A549 (cell line): ENCODE measurements at regions not wholly inside any gene's neighbourhood (a gene's known extent, or its start where the extent isn't known, plus 50 kb on each side); places are given as distances from the start of the nearest gene placed in this dataset.

Source experiments
- ATAC-seq, 2 experiments: fragments of 200-7000 bp in 1 of 2; fragments of >200 bp in 1 of 2; cut with Nextera tagmentation in 1 of 2; cut with Tn5 transposase in 1 of 2; 3 replicates each; pipeline versions ENCODE4 v1.8.0 to v1.9.1; 2018 to 2020; ENCODE audit warnings: mild to moderate bottlenecking in 1 of 2, moderate library complexity in 1 of 2
- CTCF ChIA-PET: fragments of 300-600 bp; sonication (Branson Sonifier 250); formaldehyde crosslinking; extraction: SDS; loops from one replicate; lab custom pipeline; 2021; ENCODE audit warnings: antibody characterized with exemption, inconsistent platforms; lab: Yijun Ruan, JAX
- POLR2A ChIA-PET: fragments of 350-600 bp; formaldehyde crosslinking; extraction: SDS; loops from one replicate; lab custom pipeline; 2021; ENCODE audit warnings: antibody characterized with exemption, inconsistent platforms; lab: Yijun Ruan, JAX
- DNase-seq, 2 experiments: peaks; one replicate each; pipeline versions ENCODE4 v3.0.0 to v3.0.0-alpha.2; 2011 to 2016; ENCODE audit warnings: low read depth in 1 of 2, low spot score in 1 of 2
- FAIRE-seq: peaks from 2 replicates; lab custom pipeline; 2011; peaks lifted over from hg19 to GRCh38; lab: Jason Lieb, UNC
- H3K27ac ChIP-seq, 2 experiments: fragments of >200 bp; sonication (Bioruptor Twin); formaldehyde crosslinking; 3 replicates each; pipeline ENCODE4 v1.5.1; 2016 to 2017
- H3K4me1 ChIP-seq: fragments of >200 bp; sonication (Bioruptor Twin); formaldehyde crosslinking; 3 replicates; pipeline ENCODE4 v1.6.1; 2016
- H3K4me2 ChIP-seq: fragments of >200 bp; sonication (Bioruptor Twin); formaldehyde crosslinking; 3 replicates; pipeline ENCODE4 v1.6.1; 2016
- H3K4me3 ChIP-seq: fragments of >200 bp; sonication (Bioruptor Twin); formaldehyde crosslinking; 3 replicates; pipeline ENCODE4 v1.5.1; 2016
- H3K9me3 ChIP-seq: fragments of >200 bp; sonication (Bioruptor Twin); formaldehyde crosslinking; 3 replicates; pipeline ENCODE4 v1.6.1; 2016
- BHLHE40 ChIP-seq: IDR thresholded peaks from 2 replicates; pipeline ENCODE4 v1.6.1; 2012; ENCODE audit warnings: low read depth, low read length, inconsistent platforms
- CBX2 ChIP-seq: fragments of 200-600 bp; sonication (generic); IDR thresholded peaks from 2 replicates; pipeline ENCODE4 v1.6.1; 2016; ENCODE audit warnings: low read depth, mild to moderate bottlenecking, borderline replicate concordance
- CBX8 ChIP-seq: fragments of 200-600 bp; sonication (generic); IDR thresholded peaks from 2 replicates; pipeline ENCODE4 v1.6.1; 2016
- CEBPB ChIP-seq, 2 experiments: fragments of >200 bp in 1 of 2; sonication (Bioruptor Twin) in 1 of 2; formaldehyde crosslinking in 1 of 2; IDR thresholded peaks; 2 replicates each; pipeline ENCODE4 v1.6.1; 2012 to 2016
- CHD2 ChIP-seq: fragments of 150-350 bp; IDR thresholded peaks from 2 replicates; pipeline ENCODE4 v1.6.1; 2014; ENCODE audit warnings: low read length; ENCODE audit not compliant: partially characterized antibody
- ESRRA ChIP-seq: fragments of 150-350 bp; IDR thresholded peaks from 2 replicates; pipeline ENCODE4 v1.6.1; 2014; ENCODE audit warnings: mild to moderate bottlenecking, low read length, borderline replicate concordance
- JUN ChIP-seq, 2 experiments: fragments of >200 bp; sonication (Bioruptor Twin); formaldehyde crosslinking; IDR thresholded peaks; 2 replicates in 1 of 2; 3 replicates in 1 of 2; pipeline ENCODE4 v1.6.1; 2016 to 2017
- KDM1A ChIP-seq: fragments of 200-600 bp; sonication (generic); IDR thresholded peaks from 2 replicates; pipeline ENCODE4 v1.6.1; 2016; ENCODE audit warnings: low read depth, mild to moderate bottlenecking
- KDM5A ChIP-seq: fragments of 200-600 bp; sonication (generic); IDR thresholded peaks from 2 replicates; pipeline ENCODE4 v1.6.1; 2016; ENCODE audit warnings: antibody characterized with exemption, mild to moderate bottlenecking
- MAZ ChIP-seq: fragments of 150-350 bp; IDR thresholded peaks from 2 replicates; pipeline ENCODE4 v1.6.1; 2014; ENCODE audit warnings: antibody characterized with exemption, low read depth, low read length, borderline replicate concordance
- PHF8 ChIP-seq: fragments of 200-600 bp; sonication (generic); IDR thresholded peaks from 2 replicates; pipeline ENCODE4 v1.6.1; 2016; ENCODE audit warnings: low read depth, mild to moderate bottlenecking, antibody characterized with exemption, moderate library complexity, borderline replicate concordance
- POLR2AphosphoS2 ChIP-seq: conservative IDR thresholded peaks from 2 replicates; pipeline ENCODE4 v1.6.1; 2012; ENCODE audit warnings: low read length, improper control_type of control experiment, inconsistent platforms
- RAD21 ChIP-seq, 2 experiments: fragments of >200 bp in 1 of 2; sonication (Bioruptor Twin) in 1 of 2; formaldehyde crosslinking in 1 of 2; IDR thresholded peaks in 1 of 2; conservative IDR thresholded peaks in 1 of 2; 2 replicates in 1 of 2; 3 replicates in 1 of 2; pipeline ENCODE4 v1.6.1; 2012 to 2018; ENCODE audit warnings: inconsistent platforms in 1 of 2
- RARB ChIP-seq: fragments of 250-450 bp; sonication (Bioruptor Pico); IDR thresholded peaks from 2 replicates; pipeline ENCODE4 v1.8.0; 2021; ENCODE audit warnings: mild to moderate bottlenecking, moderate library complexity
- RFX5 ChIP-seq: fragments of 450-650 bp; IDR thresholded peaks from 2 replicates; pipeline ENCODE4 v1.7.1; 2014; ENCODE audit warnings: antibody characterized with exemption, mild to moderate bottlenecking, moderate library complexity
- SMC3 ChIP-seq: fragments of >200 bp; sonication (Bioruptor Twin); formaldehyde crosslinking; IDR thresholded peaks from 3 replicates; pipeline ENCODE4 v1.6.1; 2018; ENCODE audit warnings: inconsistent platforms
- SREBF2 ChIP-seq: fragments of 450-650 bp; IDR thresholded peaks from 2 replicates; pipeline ENCODE4 v1.6.1; 2014; ENCODE audit warnings: mild to moderate bottlenecking, moderate library complexity
- ZFP36 ChIP-seq: fragments of 450-650 bp; IDR thresholded peaks from 2 replicates; pipeline ENCODE4 v1.6.1; 2014; ENCODE audit warnings: borderline replicate concordance; ENCODE audit not compliant: partially characterized antibody
- WGBS: methylation state at CpG from one replicate; pipeline ENCODE4 v1.1.6; 2017; ENCODE audit errors: missing lambda C conversion rate; 5-methylcytosine and 5-hydroxymethylcytosine counted together
- TF ChIP-seq, protein P1 (sequence below): fragments of >200 bp; sonication (Bioruptor Twin); formaldehyde crosslinking; IDR thresholded peaks from 3 replicates; pipeline ENCODE4 v1.5.1; 2016
- TF ChIP-seq, protein P2 (sequence below): fragments of >200 bp; sonication (Bioruptor Twin); formaldehyde crosslinking; IDR thresholded peaks from 3 replicates; pipeline ENCODE4 v1.6.1; 2016

DNA sequence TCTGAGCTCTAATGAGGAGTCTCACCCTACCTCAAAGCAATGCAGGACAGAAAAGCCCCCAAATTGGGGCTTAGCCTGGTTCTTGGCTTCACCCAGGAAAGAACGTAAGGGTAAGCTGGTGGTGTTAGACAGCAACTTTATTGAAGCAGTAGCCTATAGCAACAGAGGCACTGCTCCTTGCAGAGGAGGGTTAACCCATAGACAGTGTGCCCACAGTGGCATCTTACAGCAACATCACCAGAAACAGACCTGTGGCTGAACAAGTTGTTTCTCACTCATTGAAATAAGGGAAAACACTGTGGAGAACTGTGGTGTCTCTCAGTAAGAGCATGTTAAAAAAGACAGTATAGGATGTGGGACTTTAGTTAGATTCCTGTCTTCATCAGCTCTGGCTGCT is 80.4 kb upstream of the SPTLC3 start:
- no peak overlapping the region for H3K4me2 ChIP-seq
- WGBS, result 74% methylated on average over 1 of the region's 1 CpG
- FAIRE-seq, result no peak
- H3K4me3 ChIP-seq, result no peak overlapping the region
- CTCF ChIA-PET, result interaction anchor here (0.8 to 24.6 kb wide), 9 partner anchors 10 to 843 kb away, joined by 3 to 604 read pairs (median 4); no protein-coding TSS in a partner anchor
- TF ChIP-seq CBX8 (no peak), CEBPB (IDR thresholded peaks at IDR 0.05) (no peak), ESRRA (no peak), SMC3 (no peak), CBX2 (no peak)
- TF ChIP-seq, all 56 proteins: peak for 0
- DNase-seq (no peak), ATAC-seq (peak in 1 of 2 experiments; percentile 12; a peak in 1 of 6 replicates)
- POLR2A ChIA-PET, result no interaction called here
- Histone ChIP-seq H3K4me1 (peaks cover 29% of the 10 kb centered on the region), H3K9me3 (no peaks in the 10 kb centered on the region), H3K27ac (0 out of 6 replicates have a peak overlapping the region, but pooled peaks of 1 of the 2 experiments have one; percentile 1)

DNA sequence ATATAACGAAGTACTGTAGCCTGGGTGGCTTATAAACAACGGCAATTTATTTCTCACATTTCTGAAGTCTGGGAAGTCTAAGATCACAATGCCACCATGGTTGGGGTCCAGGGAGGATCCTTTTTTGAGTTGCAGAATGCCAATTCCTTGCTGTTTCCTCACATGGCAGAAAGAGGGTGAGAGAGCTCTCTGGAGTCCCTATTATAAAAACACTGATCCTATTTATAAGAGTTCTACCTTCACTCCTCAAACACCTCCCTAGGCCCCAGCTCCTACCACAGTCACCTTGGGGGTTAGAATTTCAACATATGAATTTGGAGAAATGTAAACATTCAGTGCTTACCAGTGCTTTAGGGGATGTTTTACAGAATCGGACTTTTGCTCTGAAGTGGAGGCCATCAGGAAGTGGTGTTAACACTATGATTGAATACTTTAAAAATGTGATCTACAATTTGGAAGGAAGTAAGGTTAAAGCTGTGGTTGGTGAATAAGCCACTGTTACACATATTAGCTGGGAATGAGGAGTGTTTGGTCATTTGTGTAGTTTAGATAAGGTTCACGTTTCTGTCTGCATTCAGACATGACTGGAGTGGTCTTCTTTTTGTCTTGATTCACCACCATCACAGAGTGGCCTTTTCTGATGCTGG is 79.9 kb upstream of the SPTLC3 start:
- TF ChIP-seq POLR2AphosphoS2 (no peak), RAD21 (conservative IDR thresholded peaks at IDR 0.05 in 1 of 2, IDR thresholded peaks at IDR 0.05 in 1 of 2) (no peak), RARB (CRISPR knock-in tag) (no peak), KDM1A (no peak), BHLHE40 (no peak), ZFP36 (no peak), RFX5 (no peak), PHF8 (no peak), CEBPB (IDR thresholded peaks at IDR 0.05) (no peak), MAZ (no peak), CHD2 (no peak), SREBF2 (no peak), JUN (IDR thresholded peaks at IDR 0.05) (no peak), ESRRA (no peak), KDM5A (no peak)
- TF ChIP-seq, protein P1, sequence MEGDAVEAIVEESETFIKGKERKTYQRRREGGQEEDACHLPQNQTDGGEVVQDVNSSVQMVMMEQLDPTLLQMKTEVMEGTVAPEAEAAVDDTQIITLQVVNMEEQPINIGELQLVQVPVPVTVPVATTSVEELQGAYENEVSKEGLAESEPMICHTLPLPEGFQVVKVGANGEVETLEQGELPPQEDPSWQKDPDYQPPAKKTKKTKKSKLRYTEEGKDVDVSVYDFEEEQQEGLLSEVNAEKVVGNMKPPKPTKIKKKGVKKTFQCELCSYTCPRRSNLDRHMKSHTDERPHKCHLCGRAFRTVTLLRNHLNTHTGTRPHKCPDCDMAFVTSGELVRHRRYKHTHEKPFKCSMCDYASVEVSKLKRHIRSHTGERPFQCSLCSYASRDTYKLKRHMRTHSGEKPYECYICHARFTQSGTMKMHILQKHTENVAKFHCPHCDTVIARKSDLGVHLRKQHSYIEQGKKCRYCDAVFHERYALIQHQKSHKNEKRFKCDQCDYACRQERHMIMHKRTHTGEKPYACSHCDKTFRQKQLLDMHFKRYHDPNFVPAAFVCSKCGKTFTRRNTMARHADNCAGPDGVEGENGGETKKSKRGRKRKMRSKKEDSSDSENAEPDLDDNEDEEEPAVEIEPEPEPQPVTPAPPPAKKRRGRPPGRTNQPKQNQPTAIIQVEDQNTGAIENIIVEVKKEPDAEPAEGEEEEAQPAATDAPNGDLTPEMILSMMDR, result no peak
- TF ChIP-seq, protein P2, sequence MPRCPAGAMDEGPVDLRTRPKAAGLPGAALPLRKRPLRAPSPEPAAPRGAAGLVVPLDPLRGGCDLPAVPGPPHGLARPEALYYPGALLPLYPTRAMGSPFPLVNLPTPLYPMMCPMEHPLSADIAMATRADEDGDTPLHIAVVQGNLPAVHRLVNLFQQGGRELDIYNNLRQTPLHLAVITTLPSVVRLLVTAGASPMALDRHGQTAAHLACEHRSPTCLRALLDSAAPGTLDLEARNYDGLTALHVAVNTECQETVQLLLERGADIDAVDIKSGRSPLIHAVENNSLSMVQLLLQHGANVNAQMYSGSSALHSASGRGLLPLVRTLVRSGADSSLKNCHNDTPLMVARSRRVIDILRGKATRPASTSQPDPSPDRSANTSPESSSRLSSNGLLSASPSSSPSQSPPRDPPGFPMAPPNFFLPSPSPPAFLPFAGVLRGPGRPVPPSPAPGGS, result no peak
- peak; percentile 81 for FAIRE-seq
- peak overlapping the region; percentile 28 for H3K4me2 ChIP-seq
- H3K4me3 ChIP-seq, result no peak overlapping the region
- ChIA-PET POLR2A (no interaction called here), CTCF (interaction anchor here (0.8 to 24.6 kb wide), 11 partner anchors 10 to 859 kb away, joined by 3 to 604 read pairs (median 4); no protein-coding TSS in a partner anchor)
- H3K9me3 ChIP-seq, result no peaks in the 10 kb centered on the region
- DNase-seq, result peak in 1 of 2 experiments; percentile 28
- WGBS, result 37% methylated on average over 4 of the region's 4 CpGs
- peak in 1 of 2 experiments; percentile 19; a peak in 3 of 6 replicates for ATAC-seq
- peaks cover 29% of the 10 kb centered on the region for H3K4me1 ChIP-seq
- peak overlapping the region in 1 of 2 experiments; percentile 35; a peak in 1 of 6 replicates for H3K27ac ChIP-seq
